ENCODE measurements at regions not wholly inside any gene's neighbourhood (a gene's known extent, or its start where the extent isn't known, plus 50 kb on each side); places are given as distances from the start of the nearest gene placed in this dataset.
A peak's percentile ranks its signal among the peaks of the same experiment; 100 is the strongest.

DNA sequence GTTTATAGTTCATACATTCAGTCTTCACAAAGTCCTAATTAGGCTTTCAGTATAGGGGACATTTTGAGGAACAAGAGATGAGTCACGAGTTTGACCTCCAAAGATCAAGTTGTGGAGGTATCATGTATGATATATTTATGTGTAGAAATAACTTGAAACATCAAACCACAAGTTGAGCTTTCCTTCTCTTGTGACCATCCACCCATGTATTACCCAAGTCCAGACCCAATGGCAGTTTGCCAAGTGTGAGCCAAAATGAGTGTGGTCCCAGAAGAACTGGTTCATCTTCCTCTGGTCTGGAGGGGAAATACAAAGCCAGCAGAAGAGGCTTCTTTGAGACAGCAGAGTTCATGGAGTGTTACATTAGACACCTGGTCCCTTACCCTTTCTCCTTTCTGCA, 104.9 kb downstream of the ATP23 start:
- TF ChIP-seq, protein P1, sequence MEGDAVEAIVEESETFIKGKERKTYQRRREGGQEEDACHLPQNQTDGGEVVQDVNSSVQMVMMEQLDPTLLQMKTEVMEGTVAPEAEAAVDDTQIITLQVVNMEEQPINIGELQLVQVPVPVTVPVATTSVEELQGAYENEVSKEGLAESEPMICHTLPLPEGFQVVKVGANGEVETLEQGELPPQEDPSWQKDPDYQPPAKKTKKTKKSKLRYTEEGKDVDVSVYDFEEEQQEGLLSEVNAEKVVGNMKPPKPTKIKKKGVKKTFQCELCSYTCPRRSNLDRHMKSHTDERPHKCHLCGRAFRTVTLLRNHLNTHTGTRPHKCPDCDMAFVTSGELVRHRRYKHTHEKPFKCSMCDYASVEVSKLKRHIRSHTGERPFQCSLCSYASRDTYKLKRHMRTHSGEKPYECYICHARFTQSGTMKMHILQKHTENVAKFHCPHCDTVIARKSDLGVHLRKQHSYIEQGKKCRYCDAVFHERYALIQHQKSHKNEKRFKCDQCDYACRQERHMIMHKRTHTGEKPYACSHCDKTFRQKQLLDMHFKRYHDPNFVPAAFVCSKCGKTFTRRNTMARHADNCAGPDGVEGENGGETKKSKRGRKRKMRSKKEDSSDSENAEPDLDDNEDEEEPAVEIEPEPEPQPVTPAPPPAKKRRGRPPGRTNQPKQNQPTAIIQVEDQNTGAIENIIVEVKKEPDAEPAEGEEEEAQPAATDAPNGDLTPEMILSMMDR (IDR thresholded peaks at IDR 0.05; ENCODE audit: insufficient read depth, low read depth, low read length): no peak
- Histone ChIP-seq H3K4me3 (ENCODE audit: low read depth, low read length) (no peak overlapping the region), H3K36me3 (ENCODE audit: control insufficient read depth, insufficient read depth, low read length) (no peaks in the 10 kb centered on the region), H3K27me3 (ENCODE audit: control insufficient read depth, insufficient read depth, low read length) (no peaks in the 10 kb centered on the region; the same call in 1 of the 2 replicates)
- ChIA-PET POLR2A (no interaction called here), CTCF (interaction anchor here (0.7 to 0.9 kb wide), 2 partner anchors 12 to 121 kb away, joined by 3 read pairs; no protein-coding TSS in a partner anchor)
- DNase-seq (ENCODE audit: low read depth): no peak

DNA sequence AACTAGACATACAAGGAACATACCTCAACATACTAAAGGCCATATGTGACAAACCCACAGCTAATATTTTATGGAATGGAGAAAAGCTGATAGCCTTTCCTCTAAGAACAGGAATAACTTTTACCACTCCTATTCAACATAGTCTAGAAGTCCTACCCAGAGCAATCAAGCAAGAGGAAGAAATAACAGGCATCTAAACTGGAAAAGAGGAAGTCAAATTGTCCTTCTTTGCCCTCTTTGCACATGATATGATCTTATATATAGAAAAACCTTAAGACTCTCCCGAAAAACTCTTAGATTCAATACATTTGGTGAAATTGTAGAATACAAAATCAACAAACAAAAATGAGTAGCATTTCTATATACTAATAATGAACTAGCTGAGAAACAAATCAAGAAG, 110.0 kb downstream of the ATP23 start:
- ChIA-PET POLR2A (no interaction called here), CTCF (no interaction called here)
- no peak for DNase-seq (ENCODE audit: low read depth)
- no peak overlapping the region for H3K4me3 ChIP-seq (ENCODE audit: low read depth, low read length)
- TF ChIP-seq, protein P1 (IDR thresholded peaks at IDR 0.05; ENCODE audit: insufficient read depth, low read depth, low read length): no peak
- H3K27me3 ChIP-seq (ENCODE audit: control insufficient read depth, insufficient read depth, low read length): no peaks in the 10 kb centered on the region; the same call in 1 of the 2 replicates
- no peaks in the 10 kb centered on the region for H3K36me3 ChIP-seq (ENCODE audit: control insufficient read depth, insufficient read depth, low read length)

DNA sequence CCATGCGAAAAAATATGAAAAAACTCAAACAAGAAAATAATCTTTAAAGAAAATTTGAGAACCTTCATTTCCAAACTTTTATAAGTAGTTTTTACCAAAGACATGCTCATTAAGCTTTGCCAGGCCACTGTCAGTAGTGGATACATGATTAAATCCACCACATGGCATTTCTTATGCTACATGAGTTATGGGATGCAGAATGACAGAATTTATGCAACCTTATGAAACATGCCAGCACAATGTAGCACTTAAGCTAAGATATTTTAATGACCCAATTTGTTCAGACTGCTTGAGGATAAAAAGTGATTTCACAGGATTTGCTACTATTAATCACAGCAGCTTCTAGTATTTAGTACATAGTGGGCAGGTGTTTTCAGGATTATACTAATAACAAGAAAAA, 123.3 kb downstream of the ATP23 start:
- no peak for DNase-seq (ENCODE audit: low read depth)
- Histone ChIP-seq H3K4me3 (ENCODE audit: low read depth, low read length) (no peak overlapping the region), H3K27me3 (ENCODE audit: control insufficient read depth, insufficient read depth, low read length) (no peaks in the 10 kb centered on the region), H3K36me3 (ENCODE audit: control insufficient read depth, insufficient read depth, low read length) (no peaks in the 10 kb centered on the region)
- ChIA-PET CTCF (no interaction called here), POLR2A (no interaction called here)
- TF ChIP-seq, protein P1 (IDR thresholded peaks at IDR 0.05; ENCODE audit: insufficient read depth, low read depth, low read length): no peak

DNA sequence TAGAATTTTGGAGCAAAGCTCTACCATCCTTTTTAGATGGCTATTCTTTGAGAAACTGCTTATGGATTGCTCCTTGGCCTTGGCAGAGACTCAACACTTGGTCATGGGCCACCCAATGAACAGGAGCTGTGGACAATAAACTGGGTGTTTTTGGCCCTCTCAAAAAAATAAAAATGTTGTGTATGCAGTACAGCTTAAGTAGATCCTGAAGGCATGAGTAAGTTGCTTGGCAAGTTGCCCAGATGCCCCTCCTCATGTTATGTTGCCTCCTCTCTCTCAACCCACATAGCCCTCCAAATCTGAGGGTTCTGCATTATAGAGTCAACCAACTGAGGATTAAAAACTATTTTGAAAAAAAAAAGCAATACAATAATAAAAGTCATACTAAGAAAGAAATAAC, 124.9 kb downstream of the ATP23 start:
- ChIA-PET POLR2A (no interaction called here), CTCF (interaction anchor here (3.2 kb wide), 1 partner anchor 83 kb away, joined by 10 read pairs; no protein-coding TSS in a partner anchor)
- no peak for DNase-seq (ENCODE audit: low read depth)
- TF ChIP-seq, protein P1 (IDR thresholded peaks at IDR 0.05; ENCODE audit: insufficient read depth, low read depth, low read length): no peak
- H3K36me3 ChIP-seq (ENCODE audit: control insufficient read depth, insufficient read depth, low read length): no peaks in the 10 kb centered on the region
- no peak overlapping the region for H3K4me3 ChIP-seq (ENCODE audit: low read depth, low read length)
- H3K27me3 ChIP-seq (ENCODE audit: control insufficient read depth, insufficient read depth, low read length): no peaks in the 10 kb centered on the region

DNA sequence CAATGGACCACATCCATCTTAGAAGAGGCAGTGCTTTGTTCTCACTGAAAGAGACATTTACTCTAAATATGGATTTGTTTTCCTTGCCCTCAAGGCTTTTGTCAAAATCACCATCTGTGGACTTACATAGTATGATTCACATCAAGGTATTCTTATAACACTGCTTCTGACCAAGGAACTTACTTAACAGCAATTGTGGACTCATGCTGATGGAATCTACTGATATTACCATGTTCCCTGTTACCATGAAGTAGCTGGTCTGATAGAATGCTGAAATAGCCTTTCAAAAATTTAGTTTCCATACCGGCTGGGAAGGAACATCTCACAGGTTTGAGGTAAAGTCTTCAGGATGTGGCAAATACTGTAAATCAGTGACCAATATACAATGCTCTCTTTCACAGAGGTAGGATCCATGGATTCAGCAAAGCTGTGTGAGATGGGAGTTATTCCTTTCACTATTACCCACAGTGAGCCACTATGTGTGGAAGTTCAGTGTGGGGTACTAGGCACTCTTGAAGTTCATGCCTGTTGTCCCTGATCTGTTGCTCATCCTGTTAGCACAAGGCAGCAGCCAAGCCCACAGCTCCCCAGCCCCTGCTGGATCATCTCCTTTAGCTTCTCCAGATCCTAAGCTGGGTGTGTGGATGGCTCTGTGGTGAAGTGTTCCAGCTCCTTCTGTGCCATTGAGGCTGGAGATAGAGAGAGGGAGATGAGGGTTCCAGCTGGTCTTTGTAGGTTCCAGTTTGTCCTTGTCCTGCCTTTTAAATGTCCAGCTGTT, 126.4 kb downstream of the ATP23 start:
- H3K27me3 ChIP-seq (ENCODE audit: control insufficient read depth, insufficient read depth, low read length): no peaks in the 10 kb centered on the region
- H3K4me3 ChIP-seq (ENCODE audit: low read depth, low read length): no peak overlapping the region
- ChIA-PET POLR2A (no interaction called here), CTCF (interaction anchor here (3.2 kb wide), 1 partner anchor 84 kb away, joined by 10 read pairs; no protein-coding TSS in a partner anchor)
- TF ChIP-seq, protein P1 (IDR thresholded peaks at IDR 0.05; ENCODE audit: insufficient read depth, low read depth, low read length): no peak
- no peaks in the 10 kb centered on the region for H3K36me3 ChIP-seq (ENCODE audit: control insufficient read depth, insufficient read depth, low read length)
- DNase-seq (ENCODE audit: low read depth): peak; percentile 87
